Neural progenitor cell (in vitro differentiated cells): ENCODE measurements at regions not wholly inside any gene's neighbourhood (a gene's known extent, or its start where the extent isn't known, plus 50 kb on each side); places are given as distances from the start of the nearest gene placed in this dataset.

ENCODE experiments used
- DNase-seq: peaks from one replicate; pipeline ENCODE4 v3.0.0-alpha.2; 2016; ENCODE audit warnings: low spot score
- H2AFZ ChIP-seq: fragments of 200-600 bp; sonication (generic); replicated peaks from 2 replicates; pipeline ENCODE4 v1.6.1; 2016; ENCODE audit warnings: antibody characterized with exemption
- H3F3A ChIP-seq: fragments of 200-600 bp; sonication (generic); 2 replicates; pipeline ENCODE4 v1.6.1; 2016; ENCODE audit warnings: antibody characterized with exemption, low read depth
- H3K27ac ChIP-seq: fragments of 200-600 bp; sonication (generic); 2 replicates; pipeline ENCODE4 v1.5.1; 2016; ENCODE audit warnings: mild to moderate bottlenecking
- H3K27me3 ChIP-seq: fragments of 200-600 bp; sonication (generic); 2 replicates; pipeline ENCODE4 v1.6.1; 2016; ENCODE audit warnings: mild to moderate bottlenecking, moderate library complexity
- H3K36me3 ChIP-seq: fragments of 200-600 bp; sonication (generic); 2 replicates; pipeline ENCODE4 v1.5.1; 2016
- H3K4me1 ChIP-seq: fragments of 200-600 bp; sonication (generic); 2 replicates; pipeline ENCODE4 v1.6.1; 2016; ENCODE audit warnings: mixed run types
- H3K4me2 ChIP-seq: fragments of 200-600 bp; sonication (generic); 2 replicates; pipeline ENCODE4 v1.6.1; 2016
- H3K4me3 ChIP-seq: fragments of 200-600 bp; sonication (generic); 2 replicates; pipeline ENCODE4 v1.5.1; 2016
- H3K79me2 ChIP-seq: fragments of 200-600 bp; sonication (generic); 2 replicates; pipeline ENCODE4 v1.6.1; 2016; ENCODE audit warnings: low read depth
- H3K9ac ChIP-seq: fragments of 200-600 bp; sonication (generic); 2 replicates; pipeline ENCODE4 v1.6.1; 2016
- H3K9me3 ChIP-seq: fragments of 200-600 bp; sonication (generic); 2 replicates; pipeline ENCODE4 v1.5.1; 2016; ENCODE audit warnings: low read depth
- H4K20me1 ChIP-seq: fragments of 200-600 bp; sonication (generic); 2 replicates; pipeline ENCODE4 v1.6.1; 2016; ENCODE audit warnings: low read depth
- H3K27ac Mint-ChIP-seq: 3 replicates; pipeline ENCODE4 v1.8.0; 2021; ENCODE audit warnings: mixed read lengths
- H3K27me3 Mint-ChIP-seq: 2 replicates; pipeline ENCODE4 v1.8.0; 2022; ENCODE audit warnings: low read depth, mild to moderate bottlenecking, inconsistent platforms, moderate library complexity, mixed read lengths; ENCODE audit not compliant: insufficient read depth
- H3K36me3 Mint-ChIP-seq: 3 replicates; pipeline ENCODE4 v1.8.0; 2021; ENCODE audit warnings: mixed read lengths
- H3K4me1 Mint-ChIP-seq: 3 replicates; pipeline ENCODE4 v1.8.0; 2021; ENCODE audit warnings: mixed read lengths
- H3K4me3 Mint-ChIP-seq: 3 replicates; pipeline ENCODE4 v1.8.0; 2021; ENCODE audit warnings: mild to moderate bottlenecking, moderate library complexity, mixed read lengths
- H3K9me3 Mint-ChIP-seq: 3 replicates; pipeline ENCODE4 v1.8.0; 2020; ENCODE audit warnings: mixed read lengths
- CTCF ChIP-seq: fragments of 200-600 bp; sonication (generic); IDR thresholded peaks from 2 replicates; pipeline ENCODE4 v1.5.1; 2017; ENCODE audit warnings: antibody characterized with exemption, mild to moderate bottlenecking
- EZH2 ChIP-seq: fragments of 200-600 bp; sonication (generic); IDR thresholded peaks from 2 replicates; pipeline ENCODE4 v1.6.1; 2017; ENCODE audit warnings: antibody characterized with exemption, mild to moderate bottlenecking, moderate library complexity
- EZH2phosphoT487 ChIP-seq: fragments of 200-600 bp; sonication (generic); IDR thresholded peaks from 2 replicates; pipeline ENCODE4 v1.6.1; 2017; ENCODE audit warnings: antibody characterized with exemption

- H3K27me3 Mint-ChIP-seq: no peaks in the 10 kb centered on the region
- H3K27ac Mint-ChIP-seq: no peak overlapping the region
These were observed 130.1 kb upstream of the FST start for GRCh38 chr5:53350368-53350767.

GRCh38 chr5:53350991-53351770 is 129.2 kb upstream of the FST start:
- H3K4me1 Mint-ChIP-seq: peaks cover 12% of the 10 kb centered on the region
- Histone ChIP-seq H2AFZ (peak overlapping the region; percentile 30), H3K4me3 (no peak overlapping the region), H3K36me3 (no peaks in the 10 kb centered on the region), H3K79me2 (no peaks in the 10 kb centered on the region), H3K9me3 (no peaks in the 10 kb centered on the region), H3K27ac (no peak overlapping the region), H3K4me1 (no peaks in the 10 kb centered on the region), H3K27me3 (no peaks in the 10 kb centered on the region), H3K9ac (no peak overlapping the region), H3K4me2 (no peak overlapping the region), H4K20me1 (no peaks in the 10 kb centered on the region), H3F3A (no peaks in the 10 kb centered on the region)
- no peaks in the 10 kb centered on the region for H3K36me3 Mint-ChIP-seq
- no peaks in the 10 kb centered on the region for H3K27me3 Mint-ChIP-seq
- H3K27ac Mint-ChIP-seq: no peak overlapping the region
- TF ChIP-seq CTCF: no peak
- TF ChIP-seq EZH2phosphoT487: no peak
- TF ChIP-seq EZH2: no peak
- no peak overlapping the region for H3K4me3 Mint-ChIP-seq
- peaks cover 2% of the 10 kb centered on the region for H3K9me3 Mint-ChIP-seq
- DNase-seq: no peak

More at GRCh38 chr5:53350368-53350767, 130.1 kb upstream of the FST start:
- Histone ChIP-seq H3K9ac (no peak overlapping the region), H2AFZ (no peak overlapping the region), H3K79me2 (no peaks in the 10 kb centered on the region), H3K4me3 (no peak overlapping the region), H3K27ac (no peak overlapping the region), H4K20me1 (no peaks in the 10 kb centered on the region), H3K4me2 (no peak overlapping the region), H3K36me3 (no peaks in the 10 kb centered on the region), H3K4me1 (no peaks in the 10 kb centered on the region), H3F3A (no peaks in the 10 kb centered on the region), H3K9me3 (no peaks in the 10 kb centered on the region), H3K27me3 (no peaks in the 10 kb centered on the region)
- TF ChIP-seq EZH2: no peak
- no peak for TF ChIP-seq EZH2phosphoT487
- TF ChIP-seq CTCF: no peak
- H3K36me3 Mint-ChIP-seq: no peaks in the 10 kb centered on the region
- H3K4me1 Mint-ChIP-seq: peaks cover 12% of the 10 kb centered on the region
- H3K9me3 Mint-ChIP-seq: peaks cover 2% of the 10 kb centered on the region
- no peak overlapping the region for H3K4me3 Mint-ChIP-seq
- DNase-seq: no peak

GRCh38 chr5:53355316-53355715 is 125.1 kb upstream of the FST start:
- DNase-seq: no peak
- Histone ChIP-seq H3K9ac (no peak overlapping the region), H3K9me3 (no peaks in the 10 kb centered on the region), H3K79me2 (no peaks in the 10 kb centered on the region), H3F3A (no peaks in the 10 kb centered on the region), H3K27ac (no peak overlapping the region), H3K4me1 (no peaks in the 10 kb centered on the region), H3K36me3 (no peaks in the 10 kb centered on the region), H3K4me2 (no peak overlapping the region), H3K4me3 (no peak overlapping the region), H4K20me1 (no peaks in the 10 kb centered on the region), H3K27me3 (no peaks in the 10 kb centered on the region), H2AFZ (no peak overlapping the region)
- TF ChIP-seq CTCF (no peak), EZH2 (no peak), EZH2phosphoT487 (no peak)
- Mint-ChIP-seq H3K4me3 (no peak overlapping the region), H3K36me3 (no peaks in the 10 kb centered on the region), H3K4me1 (peaks cover 2% of the 10 kb centered on the region), H3K27me3 (no peaks in the 10 kb centered on the region), H3K9me3 (peaks cover 2% of the 10 kb centered on the region), H3K27ac (no peak overlapping the region)
